Fibroblast of lung (primary cell): ENCODE measurements at regions not wholly inside any gene's neighbourhood (a gene's known extent, or its start where the extent isn't known, plus 50 kb on each side); places are given as distances from the start of the nearest gene placed in this dataset.

Source experiments
- CTCF ChIP-seq, 2 donors: IDR thresholded peaks in 1 of 2; conservative IDR thresholded peaks in 1 of 2; 1 replicate in 1 of 2; 2 replicates in 1 of 2; pipeline ENCODE4 v1.5.1; 2011 to 2012; ENCODE audit warnings: low read length in 2 of 2, control low read depth in 1 of 2, inconsistent platforms in 1 of 2, low read depth in 1 of 2, mild to moderate bottlenecking in 1 of 2
- EZH2 ChIP-seq: IDR thresholded peaks from 2 replicates; pipeline ENCODE4 v1.5.1; 2012; ENCODE audit warnings: low read length, control low read depth, mild to moderate bottlenecking; ENCODE audit errors: missing control alignments

GRCh38 chr17:63338272-63338671 is 107.8 kb downstream of the CYB561 start:
- TF ChIP-seq CTCF (conservative IDR thresholded peaks at IDR 0.05 in 1 of 2, IDR thresholded peaks at IDR 0.05 in 1 of 2; ENCODE audit: low read depth in 1 of 2, low read length in 2 of 2) (no peak), EZH2 (no peak)
